Osteocyte (in vitro differentiated cells): ENCODE measurements at regions not wholly inside any gene's neighbourhood (a gene's known extent, or its start where the extent isn't known, plus 50 kb on each side); places are given as distances from the start of the nearest gene placed in this dataset. TPM values are rescaled to one million over a fixed set of nuclear protein-coding genes. Genes with fewer than 3 reads are reported as not detected.

Experiments
- DNase-seq: peaks from one replicate; pipeline ENCODE4 v3.0.0; 2021; ENCODE audit warnings: mixed read lengths; ENCODE audit not compliant: unreplicated experiment; ENCODE audit errors: extremely low spot score
- H3K27ac Mint-ChIP-seq: one replicate; pipeline ENCODE4 v1.8.0; 2021; ENCODE audit warnings: mild to moderate bottlenecking, mixed read lengths; ENCODE audit not compliant: unreplicated experiment
- H3K27me3 Mint-ChIP-seq: one replicate; pipeline ENCODE4 v1.8.0; 2021; ENCODE audit warnings: mixed read lengths; ENCODE audit not compliant: unreplicated experiment
- H3K36me3 Mint-ChIP-seq: one replicate; pipeline ENCODE4 v1.8.0; 2021; ENCODE audit warnings: mixed read lengths; ENCODE audit not compliant: unreplicated experiment
- H3K4me1 Mint-ChIP-seq: one replicate; pipeline ENCODE4 v1.8.0; 2021; ENCODE audit warnings: mixed read lengths; ENCODE audit not compliant: unreplicated experiment
- H3K4me3 Mint-ChIP-seq: one replicate; pipeline ENCODE4 v1.8.0; 2021; ENCODE audit warnings: mild to moderate bottlenecking, moderate library complexity, mixed read lengths; ENCODE audit not compliant: unreplicated experiment
- H3K9me3 Mint-ChIP-seq: one replicate; pipeline ENCODE4 v1.8.0; 2021; ENCODE audit warnings: mixed read lengths; ENCODE audit not compliant: unreplicated experiment
- CTCF ChIP-seq: fragments of 200-600 bp; sonication (generic); IDR thresholded peaks from 2 replicates; pipeline ENCODE4 v1.5.0; 2021; ENCODE audit warnings: antibody characterized with exemption, mild to moderate bottlenecking, moderate library complexity
- microRNA-seq: library from miRNA; unstranded; fragments of <30 nt; microRNA quantifications from one replicate; pipeline ENCODE4 v1.1.0, GENCODE V29; 2020; ENCODE audit not compliant: unreplicated experiment

GRCh38 chr2:65486802-65487201 is 54.4 kb upstream of the SPRED2 start:
- Mint-ChIP-seq H3K27ac (no peak overlapping the region), H3K27me3 (peaks cover 5% of the 10 kb centered on the region), H3K4me1 (no peaks in the 10 kb centered on the region), H3K36me3 (no peaks in the 10 kb centered on the region), H3K4me3 (no peak overlapping the region), H3K9me3 (peaks cover 11% of the 10 kb centered on the region)
- TF ChIP-seq CTCF: no peak
- DNase-seq: no peak

- Mint-ChIP-seq H3K4me1 (no peaks in the 10 kb centered on the region), H3K9me3 (peaks cover 11% of the 10 kb centered on the region), H3K27me3 (peaks cover 5% of the 10 kb centered on the region), H3K27ac (no peak overlapping the region), H3K36me3 (no peaks in the 10 kb centered on the region), H3K4me3 (no peak overlapping the region)
- no peak for DNase-seq
- no peak for TF ChIP-seq CTCF
Observed at GRCh38 chr2:65486282-65486681, 53.9 kb upstream of the SPRED2 start.

GRCh38 chr2:65485839-65486238 is 53.4 kb upstream of the SPRED2 start:
- no peak for TF ChIP-seq CTCF
- no peak for DNase-seq
- no peaks in the 10 kb centered on the region for H3K36me3 Mint-ChIP-seq
- peaks cover 5% of the 10 kb centered on the region for H3K27me3 Mint-ChIP-seq
- no peaks in the 10 kb centered on the region for H3K4me1 Mint-ChIP-seq
- H3K27ac Mint-ChIP-seq: no peak overlapping the region
- H3K9me3 Mint-ChIP-seq: peaks cover 11% of the 10 kb centered on the region
- H3K4me3 Mint-ChIP-seq: no peak overlapping the region

- H3K4me3 Mint-ChIP-seq: no peak overlapping the region
- no peak for TF ChIP-seq CTCF
- peaks cover 11% of the 10 kb centered on the region for H3K9me3 Mint-ChIP-seq
- H3K4me1 Mint-ChIP-seq: peaks cover 3% of the 10 kb centered on the region
- H3K27ac Mint-ChIP-seq: no peak overlapping the region
- no peaks in the 10 kb centered on the region for H3K36me3 Mint-ChIP-seq
- no peak for DNase-seq
- H3K27me3 Mint-ChIP-seq: peaks cover 5% of the 10 kb centered on the region
Observed at GRCh38 chr2:65483763-65484162, 51.4 kb upstream of the SPRED2 start.

GRCh38 chr2:65482971-65483370 is 50.6 kb upstream of the SPRED2 start:
- TF ChIP-seq CTCF: no peak
- DNase-seq: no peak
- peaks cover 4% of the 10 kb centered on the region for H3K9me3 Mint-ChIP-seq
- no peaks in the 10 kb centered on the region for H3K36me3 Mint-ChIP-seq
- H3K4me1 Mint-ChIP-seq: peaks cover 3% of the 10 kb centered on the region
- no peak overlapping the region for H3K27ac Mint-ChIP-seq
- H3K27me3 Mint-ChIP-seq: peaks cover 5% of the 10 kb centered on the region
- no peak overlapping the region for H3K4me3 Mint-ChIP-seq

Small RNA genes lying in the stretch of these regions (microRNA-seq; reads per million reads assigned to microRNA genes)
- gene MIR4778: not detected
